ENCODE measurements at regions not wholly inside any gene's neighbourhood (a gene's known extent, or its start where the extent isn't known, plus 50 kb on each side); places are given as distances from the start of the nearest gene placed in this dataset.

- TF ChIP-seq, protein P1, sequence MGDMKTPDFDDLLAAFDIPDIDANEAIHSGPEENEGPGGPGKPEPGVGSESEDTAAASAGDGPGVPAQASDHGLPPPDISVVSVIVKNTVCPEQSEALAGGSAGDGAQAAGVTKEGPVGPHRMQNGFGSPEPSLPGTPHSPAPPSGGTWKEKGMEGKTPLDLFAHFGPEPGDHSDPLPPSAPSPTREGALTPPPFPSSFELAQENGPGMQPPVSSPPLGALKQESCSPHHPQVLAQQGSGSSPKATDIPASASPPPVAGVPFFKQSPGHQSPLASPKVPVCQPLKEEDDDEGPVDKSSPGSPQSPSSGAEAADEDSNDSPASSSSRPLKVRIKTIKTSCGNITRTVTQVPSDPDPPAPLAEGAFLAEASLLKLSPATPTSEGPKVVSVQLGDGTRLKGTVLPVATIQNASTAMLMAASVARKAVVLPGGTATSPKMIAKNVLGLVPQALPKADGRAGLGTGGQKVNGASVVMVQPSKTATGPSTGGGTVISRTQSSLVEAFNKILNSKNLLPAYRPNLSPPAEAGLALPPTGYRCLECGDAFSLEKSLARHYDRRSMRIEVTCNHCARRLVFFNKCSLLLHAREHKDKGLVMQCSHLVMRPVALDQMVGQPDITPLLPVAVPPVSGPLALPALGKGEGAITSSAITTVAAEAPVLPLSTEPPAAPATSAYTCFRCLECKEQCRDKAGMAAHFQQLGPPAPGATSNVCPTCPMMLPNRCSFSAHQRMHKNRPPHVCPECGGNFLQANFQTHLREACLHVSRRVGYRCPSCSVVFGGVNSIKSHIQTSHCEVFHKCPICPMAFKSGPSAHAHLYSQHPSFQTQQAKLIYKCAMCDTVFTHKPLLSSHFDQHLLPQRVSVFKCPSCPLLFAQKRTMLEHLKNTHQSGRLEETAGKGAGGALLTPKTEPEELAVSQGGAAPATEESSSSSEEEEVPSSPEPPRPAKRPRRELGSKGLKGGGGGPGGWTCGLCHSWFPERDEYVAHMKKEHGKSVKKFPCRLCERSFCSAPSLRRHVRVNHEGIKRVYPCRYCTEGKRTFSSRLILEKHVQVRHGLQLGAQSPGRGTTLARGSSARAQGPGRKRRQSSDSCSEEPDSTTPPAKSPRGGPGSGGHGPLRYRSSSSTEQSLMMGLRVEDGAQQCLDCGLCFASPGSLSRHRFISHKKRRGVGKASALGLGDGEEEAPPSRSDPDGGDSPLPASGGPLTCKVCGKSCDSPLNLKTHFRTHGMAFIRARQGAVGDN (IDR thresholded peaks at IDR 0.05): no peak
- TF ChIP-seq ASH2L (IDR thresholded peaks at IDR 0.05; ENCODE audit: borderline replicate concordance, low read depth) (no peak), TAF1 (IDR thresholded peaks at IDR 0.05; ENCODE audit: borderline replicate concordance, low read depth, low read length) (no peak)
- TF ChIP-seq, protein P2, sequence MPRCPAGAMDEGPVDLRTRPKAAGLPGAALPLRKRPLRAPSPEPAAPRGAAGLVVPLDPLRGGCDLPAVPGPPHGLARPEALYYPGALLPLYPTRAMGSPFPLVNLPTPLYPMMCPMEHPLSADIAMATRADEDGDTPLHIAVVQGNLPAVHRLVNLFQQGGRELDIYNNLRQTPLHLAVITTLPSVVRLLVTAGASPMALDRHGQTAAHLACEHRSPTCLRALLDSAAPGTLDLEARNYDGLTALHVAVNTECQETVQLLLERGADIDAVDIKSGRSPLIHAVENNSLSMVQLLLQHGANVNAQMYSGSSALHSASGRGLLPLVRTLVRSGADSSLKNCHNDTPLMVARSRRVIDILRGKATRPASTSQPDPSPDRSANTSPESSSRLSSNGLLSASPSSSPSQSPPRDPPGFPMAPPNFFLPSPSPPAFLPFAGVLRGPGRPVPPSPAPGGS (IDR thresholded peaks at IDR 0.05; ENCODE audit: borderline replicate concordance, insufficient read depth, low read depth, low read length, poor library complexity, severe bottlenecking): no peak
Observed at GRCh38 chr3:74507691-74508090, 106.8 kb downstream of the CNTN3 start (continued).

DNA sequence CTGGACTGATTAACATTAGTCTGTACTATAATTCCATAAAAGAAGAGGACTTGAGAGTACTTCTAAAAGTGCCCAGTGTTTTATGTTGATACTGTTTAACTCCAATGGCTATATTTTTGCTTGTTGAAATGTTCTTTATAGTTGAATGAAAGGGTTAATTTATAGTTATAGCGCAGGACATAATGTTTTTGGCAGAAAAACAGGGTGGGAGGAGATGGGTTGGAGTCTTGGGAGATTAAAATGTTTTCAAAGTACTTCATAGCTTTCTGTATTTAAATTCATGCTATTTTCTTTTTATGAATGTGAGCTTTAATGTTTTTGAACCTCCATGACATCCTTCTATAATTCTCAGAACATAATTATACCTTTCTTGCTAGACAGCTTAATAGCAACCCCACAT, 108.2 kb downstream of the CNTN3 start:
- Histone ChIP-seq H3K27me3 (replicated peaks in 1 of 2; ENCODE audit: control insufficient read depth in 2 of 2, insufficient read depth in 2 of 2, low read length in 1 of 2) (no peaks in the 10 kb centered on the region), H3K79me2 (ENCODE audit: control insufficient read depth, insufficient read depth, low read length) (no peaks in the 10 kb centered on the region), H3K36me3 (ENCODE audit: control insufficient read depth in 2 of 2, insufficient read depth in 2 of 2, low read length in 1 of 2) (no peaks in the 10 kb centered on the region), H3K9ac (ENCODE audit: control insufficient read depth, insufficient read depth, low read length) (no peak overlapping the region), H3K27ac (ENCODE audit: control insufficient read depth, insufficient read depth) (no peak overlapping the region), H4K20me1 (ENCODE audit: control insufficient read depth, insufficient read depth) (no peaks in the 10 kb centered on the region), H3K4me2 (ENCODE audit: control insufficient read depth, insufficient read depth) (no peak overlapping the region), H2AFZ (ENCODE audit: control insufficient read depth, low read depth, low read length) (no peak overlapping the region), H3K9me3 (replicated peaks; ENCODE audit: control insufficient read depth, insufficient read depth, low read length) (no peaks in the 10 kb centered on the region), H3K4me3 (no peak overlapping the region), H3K4me1 (ENCODE audit: control insufficient read depth, insufficient read depth, low read length) (no peaks in the 10 kb centered on the region)
- RAD21 ChIA-PET (ENCODE audit: unreplicated experiment): no interaction called here
- no TSS peak for BruUV-seq (replicated peaks)
- POLR2A ChIA-PET: no interaction called here
- CTCF ChIA-PET: interaction anchor here (0.7 kb wide), 1 partner anchor 732 kb away, joined by 4 read pairs; no protein-coding TSS in a partner anchor
- 42% methylated on average over 1 of the region's 1 CpG for WGBS (ENCODE audit: insufficient coverage, insufficient replicate concordance, low lambda C conversion rate, missing lambda C conversion rate)
- intact Hi-C loops (cut with micrococcal nuclease; ENCODE audit: unreplicated experiment): no loop called here
- in situ Hi-C loops (cut with MboI): no loop called here
- DNase-seq (ENCODE audit: low read depth, low spot score) (no peak), FAIRE-seq (no peak), ATAC-seq (no peak)
- SMC1A ChIA-PET (ENCODE audit: uncharacterized antibody, unreplicated experiment): interaction anchor here (1.2 kb wide), 1 partner anchor 14 kb away, joined by 3 read pairs; no protein-coding TSS in a partner anchor
- no peak for TF ChIP-seq RCOR1 (conservative IDR thresholded peaks at IDR 0.05; ENCODE audit: low read depth, low read length)
- TF ChIP-seq RELB (IDR thresholded peaks at IDR 0.05; ENCODE audit: low read depth): no peak
- TF ChIP-seq ZNF592 (IDR thresholded peaks at IDR 0.05): no peak
- TF ChIP-seq PAX8 (IDR thresholded peaks at IDR 0.05): no peak
- TF ChIP-seq ESRRA (IDR thresholded peaks at IDR 0.05; ENCODE audit: low read length): no peak

Data from GM12878 (cell line).